ENCODE measurements at regions not wholly inside any gene's neighbourhood (a gene's known extent, or its start where the extent isn't known, plus 50 kb on each side); places are given as distances from the start of the nearest gene placed in this dataset.

DNA sequence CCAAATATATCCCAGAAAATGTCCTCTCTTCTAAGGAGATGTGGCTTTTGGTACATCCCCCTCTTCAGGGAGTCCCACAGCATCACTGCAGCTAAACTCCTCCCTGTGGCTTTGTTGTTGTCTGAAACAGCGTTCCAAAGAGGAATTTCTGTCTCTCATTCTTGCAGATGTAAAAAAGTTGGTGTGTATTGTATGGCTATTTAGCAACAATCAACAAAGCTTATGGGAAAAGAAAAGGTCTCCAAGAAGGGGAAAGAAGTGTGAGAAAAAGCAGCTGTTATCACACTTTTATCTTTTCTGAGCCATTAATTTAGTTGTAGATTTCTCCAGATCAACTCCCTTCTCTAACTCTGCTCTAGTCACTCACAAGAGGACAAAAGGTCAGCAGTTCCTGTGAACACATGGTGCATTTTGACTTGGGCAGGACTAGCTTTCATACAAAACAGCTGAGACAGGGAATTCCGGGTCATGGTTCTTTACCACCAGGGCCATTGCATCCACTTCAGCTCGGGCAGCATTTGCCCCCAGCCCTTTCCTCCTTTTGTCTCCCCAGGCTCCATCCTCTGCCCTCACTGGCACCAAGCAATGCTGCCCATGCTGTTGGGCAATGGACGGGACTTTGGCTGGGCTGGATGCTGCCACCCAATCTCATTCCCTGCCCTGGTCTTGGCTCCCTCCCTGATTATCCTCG is 184.7 kb downstream of the TMX1 start:
- Histone ChIP-seq H3K27me3 (replicated peaks; ENCODE audit: control insufficient read depth, insufficient read depth, low read length) (no peaks in the 10 kb centered on the region), H3K36me3 (ENCODE audit: control insufficient read depth, insufficient read depth, low read length) (no peaks in the 10 kb centered on the region), H3K4me3 (replicated peaks; ENCODE audit: low read depth, low read length) (no peak overlapping the region)
- DNase-seq (ENCODE audit: extremely low read depth, insufficient read length), result no peak
- TF ChIP-seq, protein P1, sequence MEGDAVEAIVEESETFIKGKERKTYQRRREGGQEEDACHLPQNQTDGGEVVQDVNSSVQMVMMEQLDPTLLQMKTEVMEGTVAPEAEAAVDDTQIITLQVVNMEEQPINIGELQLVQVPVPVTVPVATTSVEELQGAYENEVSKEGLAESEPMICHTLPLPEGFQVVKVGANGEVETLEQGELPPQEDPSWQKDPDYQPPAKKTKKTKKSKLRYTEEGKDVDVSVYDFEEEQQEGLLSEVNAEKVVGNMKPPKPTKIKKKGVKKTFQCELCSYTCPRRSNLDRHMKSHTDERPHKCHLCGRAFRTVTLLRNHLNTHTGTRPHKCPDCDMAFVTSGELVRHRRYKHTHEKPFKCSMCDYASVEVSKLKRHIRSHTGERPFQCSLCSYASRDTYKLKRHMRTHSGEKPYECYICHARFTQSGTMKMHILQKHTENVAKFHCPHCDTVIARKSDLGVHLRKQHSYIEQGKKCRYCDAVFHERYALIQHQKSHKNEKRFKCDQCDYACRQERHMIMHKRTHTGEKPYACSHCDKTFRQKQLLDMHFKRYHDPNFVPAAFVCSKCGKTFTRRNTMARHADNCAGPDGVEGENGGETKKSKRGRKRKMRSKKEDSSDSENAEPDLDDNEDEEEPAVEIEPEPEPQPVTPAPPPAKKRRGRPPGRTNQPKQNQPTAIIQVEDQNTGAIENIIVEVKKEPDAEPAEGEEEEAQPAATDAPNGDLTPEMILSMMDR (IDR thresholded peaks at IDR 0.05; ENCODE audit: insufficient read depth, low read length, poor library complexity, severe bottlenecking), result no peak

DNA sequence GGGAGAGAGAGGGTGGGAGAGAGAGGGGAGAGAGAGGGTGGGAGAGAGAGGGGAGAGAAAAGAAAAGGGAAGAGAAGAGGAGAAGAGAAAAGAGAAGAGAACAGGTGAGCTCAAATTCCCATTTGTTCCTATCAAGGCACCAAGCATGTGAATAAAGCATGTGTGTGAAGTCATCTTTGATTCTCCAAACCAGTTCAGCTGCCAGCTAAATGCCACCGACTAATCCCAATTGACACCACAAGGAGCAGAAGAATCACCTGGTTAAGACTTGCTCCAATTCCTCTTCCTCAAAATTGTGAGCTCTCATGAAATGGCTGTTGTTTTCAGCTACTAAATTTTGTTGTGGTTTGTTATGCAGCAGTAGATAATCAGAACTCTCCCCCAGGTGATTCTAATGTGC is 188.9 kb downstream of the TMX1 start:
- H3K27me3 ChIP-seq (replicated peaks; ENCODE audit: control insufficient read depth, insufficient read depth, low read length), result no peaks in the 10 kb centered on the region
- no peak overlapping the region for H3K4me3 ChIP-seq (replicated peaks; ENCODE audit: low read depth, low read length)
- DNase-seq (ENCODE audit: extremely low read depth, insufficient read length), result no peak
- TF ChIP-seq, protein P1 (IDR thresholded peaks at IDR 0.05; ENCODE audit: insufficient read depth, low read length, poor library complexity, severe bottlenecking), result no peak
- no peaks in the 10 kb centered on the region for H3K36me3 ChIP-seq (ENCODE audit: control insufficient read depth, insufficient read depth, low read length)

DNA sequence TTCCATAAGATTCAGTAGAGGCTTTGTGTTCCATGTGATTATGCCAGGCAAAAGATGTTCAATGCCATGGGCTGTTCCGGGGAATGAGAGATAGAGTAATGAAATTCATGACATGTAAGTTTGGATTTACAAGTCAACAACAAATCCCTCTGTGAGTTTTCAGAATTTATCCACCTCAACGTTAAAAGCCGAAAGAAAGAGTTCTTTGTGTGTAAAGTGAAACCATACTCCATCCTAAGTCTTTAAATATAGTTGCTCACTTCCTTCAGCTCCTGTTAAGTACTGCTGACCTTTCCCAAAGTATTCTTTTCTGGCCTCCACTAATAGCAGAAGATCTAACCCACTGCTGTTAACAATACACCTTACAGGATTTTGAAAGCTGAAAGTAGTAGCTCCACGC is 190.0 kb downstream of the TMX1 start:
- no peak for DNase-seq (ENCODE audit: extremely low read depth, insufficient read length)
- Histone ChIP-seq H3K27me3 (replicated peaks; ENCODE audit: control insufficient read depth, insufficient read depth, low read length) (no peaks in the 10 kb centered on the region), H3K36me3 (ENCODE audit: control insufficient read depth, insufficient read depth, low read length) (no peaks in the 10 kb centered on the region), H3K4me3 (replicated peaks; ENCODE audit: low read depth, low read length) (no peak overlapping the region)
- TF ChIP-seq, protein P1 (IDR thresholded peaks at IDR 0.05; ENCODE audit: insufficient read depth, low read length, poor library complexity, severe bottlenecking), result no peak

DNA sequence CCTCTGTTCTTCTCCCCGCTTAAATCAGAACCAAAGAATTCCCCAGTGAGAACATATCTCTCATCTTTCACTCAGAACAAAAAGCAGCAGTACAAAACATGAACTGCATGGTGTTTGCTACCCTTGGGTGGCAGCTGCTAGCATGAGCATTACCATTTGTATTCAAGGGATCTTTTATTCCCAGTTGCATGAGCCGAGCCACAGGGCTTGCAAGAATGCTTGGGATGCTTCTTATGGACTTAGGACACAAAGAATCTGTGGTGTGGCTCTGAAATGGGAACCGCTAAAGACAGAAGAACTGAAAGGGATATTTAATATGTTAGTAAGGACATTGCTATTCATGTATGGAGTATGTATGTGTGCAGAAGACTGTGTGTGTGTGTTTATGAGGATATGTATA is 190.6 kb downstream of the TMX1 start:
- DNase-seq (ENCODE audit: extremely low read depth, insufficient read length), result no peak
- Histone ChIP-seq H3K27me3 (replicated peaks; ENCODE audit: control insufficient read depth, insufficient read depth, low read length) (no peaks in the 10 kb centered on the region), H3K36me3 (ENCODE audit: control insufficient read depth, insufficient read depth, low read length) (no peaks in the 10 kb centered on the region), H3K4me3 (replicated peaks; ENCODE audit: low read depth, low read length) (no peak overlapping the region)
- TF ChIP-seq, protein P1 (IDR thresholded peaks at IDR 0.05; ENCODE audit: insufficient read depth, low read length, poor library complexity, severe bottlenecking), result no peak

DNA sequence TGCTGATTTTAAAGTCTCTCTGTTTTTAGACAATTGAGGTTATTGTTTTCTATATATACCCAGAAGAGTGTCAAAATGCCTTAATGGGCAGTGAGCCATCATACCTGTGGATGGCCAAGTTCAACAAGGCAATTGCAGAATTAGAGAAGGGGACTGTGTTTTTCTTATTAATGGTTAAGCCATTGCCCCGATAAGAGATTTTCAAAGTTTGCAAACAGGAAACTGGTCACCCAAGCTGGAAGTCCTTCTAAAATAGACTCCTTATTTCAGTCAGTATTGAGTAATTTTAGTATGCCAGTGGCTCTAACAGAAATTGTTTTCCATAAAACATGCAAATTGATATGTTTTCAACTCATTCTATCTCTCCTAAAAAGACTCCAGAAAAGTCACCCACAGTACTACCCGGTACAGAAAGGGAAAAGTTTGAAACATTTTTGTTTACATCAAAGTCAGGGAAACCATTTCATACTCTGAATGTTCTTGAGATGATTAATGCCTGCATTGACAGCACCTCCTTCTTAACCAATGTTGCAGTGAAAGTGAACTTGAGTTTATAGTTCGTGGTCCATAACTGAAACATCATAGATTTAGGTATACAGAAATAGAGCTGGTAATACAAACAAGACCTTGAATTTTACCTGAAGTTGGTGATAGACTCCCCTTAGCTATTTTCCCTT is 191.1 kb downstream of the TMX1 start:
- Histone ChIP-seq H3K36me3 (ENCODE audit: control insufficient read depth, insufficient read depth, low read length) (no peaks in the 10 kb centered on the region), H3K4me3 (replicated peaks; ENCODE audit: low read depth, low read length) (no peak overlapping the region), H3K27me3 (replicated peaks; ENCODE audit: control insufficient read depth, insufficient read depth, low read length) (no peaks in the 10 kb centered on the region)
- no peak for DNase-seq (ENCODE audit: extremely low read depth, insufficient read length)
- TF ChIP-seq, protein P1 (IDR thresholded peaks at IDR 0.05; ENCODE audit: insufficient read depth, low read length, poor library complexity, severe bottlenecking), result no peak

All from GM06990 (cell line).